ENCODE measurements at regions not wholly inside any gene's neighbourhood (a gene's known extent, or its start where the extent isn't known, plus 50 kb on each side); places are given as distances from the start of the nearest gene placed in this dataset.
"Not testable (repeated sequence)": the region's sequence is repeated elsewhere in the genome, so short reads cannot be mapped to it uniquely, and the experiment has no call there.

GRCh38 chr2:225771701-225772100, 372.2 kb downstream of the NYAP2 start:
- no peak for DNase-seq

- DNase-seq, result no peak
Measured at GRCh38 chr2:225768741-225769140, 369.2 kb downstream of the NYAP2 start.

- DNase-seq, result no peak
Measured at GRCh38 chr2:225766431-225766830, 366.9 kb downstream of the NYAP2 start.

GRCh38 chr2:225765820-225766219, 366.3 kb downstream of the NYAP2 start:
- no peak for DNase-seq

GRCh38 chr2:225764346-225764745, 364.8 kb downstream of the NYAP2 start:
- no peak for DNase-seq

- DNase-seq, result no peak
Measured at GRCh38 chr2:225763711-225764110, 364.2 kb downstream of the NYAP2 start.

- DNase-seq, result no peak
Measured at GRCh38 chr2:225761396-225761795, 361.9 kb downstream of the NYAP2 start.

GRCh38 chr2:225757248-225757647, 357.7 kb downstream of the NYAP2 start:
- no peak for DNase-seq

- DNase-seq, result no peak
Measured at GRCh38 chr2:225756198-225756597, 356.7 kb downstream of the NYAP2 start.

- DNase-seq, result no peak
Measured at GRCh38 chr2:225748609-225749008, 349.1 kb downstream of the NYAP2 start.

GRCh38 chr2:225743996-225744395, 344.5 kb downstream of the NYAP2 start:
- not testable (repeated sequence) for DNase-seq

GRCh38 chr2:225742487-225742886, 343.0 kb downstream of the NYAP2 start:
- DNase-seq, result no peak

- DNase-seq, result no peak
Measured at GRCh38 chr2:225740086-225740485, 340.6 kb downstream of the NYAP2 start.

GRCh38 chr2:225739328-225739727, 339.8 kb downstream of the NYAP2 start:
- no peak for DNase-seq

GRCh38 chr2:225738735-225739134, 339.2 kb downstream of the NYAP2 start:
- no peak for DNase-seq

- DNase-seq, result no peak
Measured at GRCh38 chr2:225737556-225737955, 338.0 kb downstream of the NYAP2 start.

- DNase-seq, result no peak
Measured at GRCh38 chr2:225735844-225736243, 336.3 kb downstream of the NYAP2 start.

- DNase-seq, result no peak
Measured at GRCh38 chr2:225725726-225726125, 326.2 kb downstream of the NYAP2 start.
